HG03439 (cell line): ENCODE measurements at regions not wholly inside any gene's neighbourhood (a gene's known extent, or its start where the extent isn't known, plus 50 kb on each side); places are given as distances from the start of the nearest gene placed in this dataset.

Experiments used
- ATAC-seq: cut with Tn5 transposase; IDR thresholded peaks from one replicate; pipeline ENCODE4 v1.9.1; 2021; ENCODE audit warnings: mild to moderate bottlenecking, moderate library complexity; ENCODE audit not compliant: unreplicated experiment

DNA sequence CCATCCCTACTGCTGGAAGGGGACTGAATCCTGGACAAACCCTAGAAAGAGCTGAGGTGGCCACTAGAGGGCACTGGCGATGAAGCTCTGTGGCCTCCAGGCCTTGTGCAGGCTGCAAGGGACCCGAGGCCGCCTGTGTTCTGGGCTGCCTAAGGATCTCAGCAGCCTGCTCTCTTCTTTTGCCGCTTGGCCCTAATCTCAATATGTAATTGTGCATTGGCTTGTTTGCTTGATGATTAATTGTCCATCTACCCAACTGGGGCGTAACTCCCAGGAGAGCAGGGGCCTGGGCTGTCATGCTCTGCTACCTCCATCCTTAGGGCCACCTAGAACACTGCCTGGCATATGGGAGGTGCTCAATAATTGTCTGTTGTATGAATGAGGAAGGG is 73.8 kb downstream of the SYNE3 start:
- peak; percentile 67 for ATAC-seq

DNA sequence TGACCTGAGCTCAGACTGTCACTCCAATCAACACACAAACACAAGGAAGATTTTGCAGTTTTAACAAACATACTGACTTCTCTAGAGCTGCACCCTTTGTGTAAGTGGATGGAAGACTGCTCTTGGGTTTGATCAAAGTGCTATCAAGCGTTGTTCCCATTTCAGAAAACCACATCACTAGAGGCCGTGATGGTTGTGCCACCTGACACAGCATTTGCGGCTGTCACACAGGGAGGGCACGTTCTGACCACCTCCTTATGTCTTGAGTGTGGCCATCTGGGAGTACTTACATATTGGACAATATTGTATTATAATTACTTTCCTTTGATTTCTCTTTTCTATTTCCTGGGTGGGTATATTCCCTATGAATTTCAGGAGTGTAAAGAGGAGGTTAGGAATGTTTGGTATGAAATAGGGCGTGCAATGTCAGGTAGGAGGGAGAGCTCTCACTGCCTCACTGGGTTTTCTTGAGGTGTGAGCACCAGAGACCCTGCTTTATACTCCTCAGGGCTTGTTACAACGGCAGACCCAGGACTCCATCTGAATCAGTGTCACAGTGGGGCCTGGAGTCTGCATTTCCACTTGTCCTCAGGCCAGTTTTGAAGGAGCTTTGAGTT is 74.3 kb downstream of the SYNE3 start:
- ATAC-seq = no peak

DNA sequence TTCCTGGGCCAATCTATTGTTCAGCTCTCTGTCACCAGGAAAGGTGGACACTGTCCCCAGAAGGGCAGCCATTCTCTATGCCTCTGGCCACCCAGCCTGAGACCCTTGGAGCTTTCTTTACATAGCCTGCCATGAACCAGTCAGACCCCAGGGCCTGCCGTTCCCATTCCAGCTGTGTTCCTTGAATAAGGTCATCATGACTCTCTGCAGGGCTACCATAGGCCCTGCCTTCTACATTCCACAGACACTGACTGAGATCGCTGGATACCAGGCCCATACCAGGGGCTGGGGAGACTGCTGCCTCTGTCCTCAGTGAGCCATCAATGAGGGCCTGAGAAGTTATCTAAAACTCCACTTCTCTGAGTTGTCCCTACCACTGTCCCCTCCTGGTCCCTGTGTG is 75.5 kb downstream of the SYNE3 start:
- ATAC-seq = no peak

DNA sequence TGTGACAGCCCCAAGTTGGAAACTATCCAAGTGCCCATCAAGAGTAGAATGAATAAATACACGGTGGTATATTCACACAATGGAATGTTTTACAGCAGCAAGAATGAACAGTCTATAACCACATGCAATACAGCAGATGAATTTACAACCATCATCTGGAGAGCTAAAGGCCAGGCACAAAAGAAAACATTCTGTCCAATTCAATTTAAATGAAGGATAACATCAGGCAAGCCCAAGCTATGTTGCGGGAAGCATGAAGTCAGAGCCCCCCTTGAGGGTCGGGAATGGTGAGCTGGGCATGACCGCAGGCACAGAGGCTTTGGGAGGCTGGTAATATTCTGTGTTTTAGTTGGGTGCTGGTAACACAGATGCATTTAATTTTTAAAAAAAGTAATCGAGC is 76.0 kb downstream of the SYNE3 start:
- no peak for ATAC-seq

DNA sequence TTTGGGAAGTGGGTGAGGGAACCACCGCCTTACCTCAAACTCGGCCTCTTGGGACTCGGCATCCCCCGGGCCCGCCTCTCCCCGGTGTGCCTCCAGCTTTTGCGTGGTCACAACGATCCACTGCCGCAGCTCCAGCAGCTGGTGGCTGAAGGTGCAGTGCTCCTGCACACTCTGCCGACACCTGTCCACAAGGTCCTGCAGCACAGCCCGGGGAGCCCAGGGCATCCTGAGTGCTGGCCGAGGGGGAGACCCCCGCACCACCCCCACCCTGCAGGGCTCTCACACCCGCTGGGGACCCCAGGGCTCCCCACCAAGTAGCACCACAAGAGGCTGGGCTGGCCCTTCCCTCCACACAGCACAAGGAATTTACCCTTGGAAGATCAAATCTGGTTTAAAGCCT is 76.6 kb downstream of the SYNE3 start:
- ATAC-seq = no peak

DNA sequence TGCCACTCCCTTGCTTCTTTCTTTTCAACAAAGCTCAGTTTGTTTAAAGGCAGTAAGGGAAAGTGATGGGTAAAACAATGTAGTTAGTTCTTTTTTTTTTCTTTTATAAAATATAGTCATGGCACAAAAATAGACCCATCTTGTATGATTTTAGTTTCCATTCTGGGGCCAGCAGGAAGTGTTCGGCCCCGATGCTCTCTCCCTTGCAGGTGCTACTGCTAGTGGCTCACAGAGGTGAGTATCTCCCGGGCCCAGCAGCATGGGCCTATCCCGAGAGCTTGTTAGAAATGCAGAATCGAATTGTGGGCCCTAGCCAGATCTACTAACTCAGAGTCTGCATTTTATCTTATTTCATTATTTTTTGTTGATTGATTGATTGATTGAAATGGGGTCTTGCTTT is 78.7 kb downstream of the SYNE3 start:
- no peak for ATAC-seq

DNA sequence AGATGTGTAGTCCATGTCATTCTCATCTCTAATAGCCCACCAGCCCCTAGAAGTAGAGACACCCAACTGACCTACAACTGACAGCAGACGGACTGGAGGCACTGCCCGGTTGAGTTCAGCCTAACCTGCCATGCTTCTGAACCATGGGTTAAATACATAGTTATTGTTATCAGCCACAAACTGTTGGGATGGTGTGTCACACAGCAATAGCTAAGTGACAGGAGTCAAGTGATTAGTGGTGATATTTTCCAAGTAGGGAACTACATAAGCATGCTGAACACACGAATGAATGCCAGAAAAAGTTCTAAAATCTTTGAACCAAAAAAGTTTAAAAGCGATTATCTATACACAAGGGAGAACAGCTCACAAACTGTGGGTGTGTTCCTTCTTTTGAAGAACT is 80.1 kb downstream of the SYNE3 start:
- ATAC-seq = no peak

DNA sequence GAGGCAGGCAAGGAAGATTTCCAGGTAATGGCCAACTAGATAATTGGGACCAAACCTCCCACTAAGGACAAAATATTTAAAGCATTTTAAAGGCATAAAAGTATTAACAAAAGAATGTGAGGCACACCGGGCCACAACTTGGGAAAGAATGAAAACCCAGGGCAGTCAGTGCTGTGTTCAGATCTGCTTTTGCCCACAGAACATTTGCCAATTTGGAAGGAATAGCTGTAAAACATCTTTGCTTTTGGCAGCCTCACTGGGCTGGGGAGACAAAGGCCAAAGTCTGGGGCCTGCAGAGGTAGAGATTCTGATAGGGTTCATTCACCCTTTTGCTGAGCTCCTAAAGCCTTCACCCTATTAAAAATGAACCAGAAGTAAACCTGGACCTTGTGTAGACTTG is 82.3 kb downstream of the SYNE3 start:
- ATAC-seq = no peak

DNA sequence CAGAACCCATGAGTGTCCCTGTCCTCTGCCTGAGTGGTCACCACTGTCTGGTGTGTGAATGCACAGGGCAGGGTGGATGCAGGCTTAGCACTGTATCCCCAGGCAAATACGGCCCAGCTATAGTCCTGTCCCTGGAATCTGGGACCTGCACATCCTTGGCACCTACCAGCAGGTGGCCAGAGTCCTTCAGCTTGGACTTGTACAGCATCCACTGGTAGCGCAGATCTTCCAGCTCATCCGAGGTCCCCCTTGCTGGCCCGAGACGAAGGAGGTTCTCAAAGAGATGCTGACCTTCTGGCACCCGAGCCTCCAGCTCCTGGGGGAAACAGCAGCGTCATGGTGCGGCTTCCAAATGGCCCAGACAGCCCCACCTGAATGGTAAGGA is 83.4 kb downstream of the SYNE3 start:
- ATAC-seq = no peak

DNA sequence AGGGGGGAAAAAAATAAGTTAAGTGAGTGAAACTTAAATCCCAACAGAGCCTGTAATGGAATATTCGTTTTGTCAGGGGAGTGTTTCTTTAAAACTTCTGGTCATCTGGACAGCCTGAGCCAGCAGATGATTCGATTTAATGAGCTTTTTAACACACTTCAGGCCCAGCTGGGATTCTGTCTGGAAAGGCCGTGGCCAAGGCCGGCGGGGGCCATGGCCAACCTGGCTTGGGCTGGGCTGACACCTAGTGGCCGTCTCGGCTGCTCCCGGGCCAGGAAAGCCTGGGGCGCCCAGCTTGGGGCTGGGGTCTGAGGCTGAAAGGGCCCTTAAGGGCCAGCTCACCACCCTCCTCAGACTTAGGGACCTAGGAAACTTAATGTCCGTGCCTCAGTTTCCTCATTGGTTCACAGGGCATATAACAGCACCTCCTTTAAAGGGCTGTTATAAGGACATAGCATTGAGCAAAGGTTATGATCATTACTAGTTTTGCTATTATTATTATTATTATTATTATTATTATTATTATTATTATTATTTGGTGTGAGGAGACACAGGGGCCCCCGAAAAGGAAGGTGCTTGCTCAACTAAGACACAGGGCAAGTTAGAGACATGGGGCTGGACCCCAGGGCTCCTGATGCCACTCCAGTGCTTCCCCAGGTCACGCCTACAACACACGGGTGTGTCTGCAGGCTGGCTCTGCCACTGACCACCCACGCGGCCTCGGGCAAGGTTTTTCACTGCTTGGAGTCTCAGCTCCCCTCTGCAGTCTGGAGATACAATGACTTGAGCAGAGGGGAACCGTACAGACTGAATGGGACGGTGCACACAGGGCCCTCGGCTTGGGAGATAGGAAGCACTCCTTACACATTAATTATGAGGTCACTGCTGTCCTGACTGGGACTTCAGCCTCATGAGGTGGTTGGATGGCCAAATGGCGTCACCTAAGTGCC is 84.0 kb downstream of the SYNE3 start:
- no peak for ATAC-seq

DNA sequence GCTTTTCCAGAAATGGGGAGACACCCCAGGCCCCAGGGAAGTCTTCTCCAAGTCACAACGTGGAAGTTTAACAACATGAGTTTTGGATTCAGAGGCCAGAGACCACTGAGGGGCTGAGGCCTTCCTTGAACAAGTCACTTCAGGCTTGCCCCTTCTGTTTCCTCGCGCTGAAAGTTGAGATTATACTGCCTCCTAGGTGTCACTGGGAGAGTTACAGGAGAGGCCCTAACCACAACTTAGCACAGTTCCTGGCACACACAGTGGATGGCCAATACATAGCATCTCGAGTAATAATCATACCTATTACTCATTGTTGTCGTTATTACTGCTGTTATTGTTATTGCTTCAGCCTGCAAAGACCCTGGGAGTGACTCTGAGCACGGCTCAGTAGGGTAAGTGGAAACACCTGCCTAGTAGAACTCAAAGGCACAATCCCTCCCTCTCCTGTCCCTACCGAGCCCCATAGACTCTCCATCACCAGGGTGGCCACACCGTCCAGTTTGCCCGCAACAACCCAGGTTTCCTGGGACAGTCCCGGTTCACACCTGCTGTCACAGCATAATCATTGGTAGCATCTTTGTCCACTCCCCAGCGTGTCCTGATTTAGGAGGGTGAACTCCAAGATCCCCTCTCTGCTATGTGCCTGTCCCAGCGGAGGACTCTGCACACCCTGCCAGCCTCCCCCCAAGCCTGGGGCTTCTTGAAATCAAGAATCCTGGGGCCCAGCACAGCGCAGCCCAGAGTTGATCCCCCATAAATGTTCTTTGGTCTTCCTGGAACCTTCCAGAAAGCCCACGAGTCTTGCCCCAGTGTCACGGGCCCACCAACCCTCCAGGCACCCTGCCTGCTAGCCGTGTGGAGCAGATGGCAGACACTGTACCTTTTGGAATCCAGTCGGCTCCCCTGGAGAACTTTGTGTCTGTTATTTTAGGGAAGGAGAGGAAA is 85.0 kb downstream of the SYNE3 start:
- ATAC-seq = no peak

DNA sequence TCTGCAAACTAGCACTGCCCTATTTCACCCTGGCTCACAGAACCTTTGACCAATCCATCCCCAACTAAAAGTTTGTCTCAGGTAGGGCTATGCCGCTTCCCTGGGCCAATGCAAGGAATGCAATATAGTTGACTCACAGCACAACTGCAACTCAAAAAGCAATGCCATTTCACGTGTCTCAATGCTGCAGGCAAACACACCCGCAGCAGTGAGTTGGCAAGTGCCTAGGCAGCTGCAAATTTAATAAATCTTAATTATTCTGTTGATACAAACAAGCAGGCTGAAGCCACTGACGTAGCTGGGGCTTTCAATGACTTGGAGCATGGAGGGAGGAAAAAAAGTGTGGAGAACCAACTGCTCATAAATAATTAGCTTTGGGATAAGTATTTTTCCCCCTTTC is 87.9 kb downstream of the SYNE3 start:
- no peak for ATAC-seq

DNA sequence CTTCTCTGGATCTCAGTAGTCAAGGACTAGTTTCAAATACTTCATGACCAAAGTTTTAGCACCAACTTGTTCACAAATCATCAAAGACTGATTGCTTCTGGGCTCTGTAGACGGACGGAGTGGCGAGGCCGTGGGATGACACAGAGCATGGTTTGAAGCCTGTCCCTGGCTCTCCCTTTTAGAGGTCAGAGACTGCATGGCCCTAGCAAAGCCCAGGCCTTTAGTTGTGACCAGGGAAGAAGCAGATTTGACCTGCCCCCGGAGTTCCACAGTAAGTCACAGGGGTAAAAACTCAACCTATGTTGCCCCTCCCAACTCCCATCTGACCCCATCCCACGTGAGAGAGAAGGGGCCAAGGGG is 90.4 kb downstream of the SYNE3 start:
- ATAC-seq = no peak

DNA sequence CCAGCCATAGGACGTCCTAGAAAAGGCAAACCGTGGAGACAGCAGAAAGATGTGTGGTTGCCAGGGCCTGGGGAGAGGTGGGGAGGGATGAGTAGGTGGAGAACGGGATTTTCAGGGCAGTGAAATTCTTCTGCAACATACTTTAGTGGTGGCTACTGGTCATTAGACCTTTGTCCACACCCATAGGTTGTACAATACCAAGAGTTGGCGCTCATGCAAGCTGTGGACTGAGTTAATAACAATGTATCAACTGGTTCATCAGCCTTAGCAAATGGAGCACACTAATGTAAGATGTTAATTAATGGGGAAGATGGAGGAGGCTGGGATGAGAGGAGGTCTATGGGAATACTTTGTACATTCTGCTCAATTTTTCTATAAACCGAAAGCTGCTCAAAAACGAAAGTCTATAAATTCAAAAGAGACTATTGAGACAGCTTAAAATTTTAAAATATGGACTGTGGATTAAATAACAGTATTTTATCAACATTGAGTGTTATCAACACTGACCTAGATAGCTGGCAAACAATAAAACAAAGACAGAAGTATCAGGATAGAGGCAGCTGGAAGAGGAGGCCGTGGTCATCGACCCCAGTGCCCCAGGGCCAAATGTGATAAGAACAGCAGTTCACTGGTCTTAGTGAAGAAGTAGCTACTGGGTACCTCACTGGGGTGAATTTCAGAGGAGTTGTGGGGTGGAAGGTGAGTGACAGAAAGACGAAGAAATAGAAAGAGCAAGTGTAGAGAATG is 90.9 kb downstream of the SYNE3 start:
- no peak for ATAC-seq

DNA sequence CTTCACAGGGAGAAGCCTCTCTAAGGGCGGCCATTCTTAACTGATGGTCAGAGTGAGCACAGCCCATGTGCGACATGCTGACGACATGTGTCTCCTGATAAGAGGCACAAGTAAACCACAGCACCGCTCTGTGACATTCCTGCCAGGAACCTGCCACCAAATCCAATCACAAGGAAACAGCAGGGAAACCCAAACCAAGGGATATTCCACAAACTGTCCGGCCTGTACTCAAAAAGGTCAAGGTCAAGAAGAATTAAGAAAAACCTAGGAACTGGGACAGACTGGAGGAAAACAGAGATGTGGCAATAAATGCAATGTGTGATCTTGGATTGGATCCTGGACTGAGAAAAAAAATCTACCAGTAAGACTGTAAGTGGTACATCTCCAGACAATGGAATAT is 91.9 kb downstream of the SYNE3 start:
- no peak for ATAC-seq

DNA sequence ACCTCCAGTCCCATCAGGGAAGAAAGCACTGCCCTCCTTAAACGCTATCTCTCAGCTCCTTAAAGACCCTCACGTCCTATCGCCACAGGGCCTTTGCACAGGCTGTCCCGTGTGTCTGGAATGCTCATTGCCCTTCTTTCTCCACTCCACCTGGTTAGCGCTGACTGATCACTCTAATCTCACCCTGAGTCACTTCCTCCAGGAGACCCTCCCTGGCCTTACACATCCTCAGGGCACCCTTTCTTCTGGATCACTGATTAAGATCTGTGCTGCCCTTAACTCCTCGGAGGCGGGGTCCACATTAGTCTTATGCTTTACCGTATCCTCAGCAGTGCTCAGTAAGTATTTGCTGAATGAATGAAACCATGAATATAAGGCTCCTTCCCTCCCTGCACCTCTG is 94.7 kb downstream of the SYNE3 start:
- no peak for ATAC-seq

DNA sequence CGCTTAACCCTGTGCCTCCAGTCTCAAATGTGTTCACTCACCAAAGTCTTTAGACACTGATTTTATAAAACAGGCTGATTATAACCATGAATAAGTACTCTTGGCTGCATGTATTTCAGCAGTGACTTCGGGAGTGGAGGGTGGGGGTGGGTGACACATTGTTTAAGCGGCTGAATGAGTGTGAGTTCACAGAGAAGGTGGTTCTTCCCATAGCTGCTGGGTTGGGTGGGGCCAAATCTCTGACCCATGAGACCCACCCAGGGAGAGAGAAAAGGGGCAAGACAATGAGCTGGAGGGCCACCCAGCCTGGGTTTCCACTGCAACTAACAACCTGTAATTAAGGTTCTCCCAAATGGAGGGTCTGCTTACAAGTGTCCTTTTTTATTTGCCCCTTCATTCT is 96.4 kb downstream of the SYNE3 start:
- ATAC-seq = no peak

DNA sequence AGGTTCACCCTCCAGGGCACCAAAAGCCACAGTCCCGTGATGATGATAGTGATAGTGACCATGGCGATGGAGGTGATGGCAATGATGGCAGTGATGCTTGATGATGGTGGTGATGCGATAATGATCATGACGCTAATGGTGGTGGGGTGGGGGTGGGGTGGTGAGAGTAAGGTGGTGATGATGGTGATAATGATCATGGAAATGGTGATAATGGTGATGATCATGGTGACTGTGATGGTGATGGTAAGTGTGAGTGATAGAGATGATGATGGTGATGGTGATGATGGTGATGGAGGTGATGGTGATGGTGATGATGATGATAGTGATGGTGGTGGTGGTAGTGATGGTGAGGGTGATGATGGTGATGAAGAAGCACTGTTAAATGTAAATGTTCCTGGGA is 96.9 kb downstream of the SYNE3 start:
- no peak for ATAC-seq

DNA sequence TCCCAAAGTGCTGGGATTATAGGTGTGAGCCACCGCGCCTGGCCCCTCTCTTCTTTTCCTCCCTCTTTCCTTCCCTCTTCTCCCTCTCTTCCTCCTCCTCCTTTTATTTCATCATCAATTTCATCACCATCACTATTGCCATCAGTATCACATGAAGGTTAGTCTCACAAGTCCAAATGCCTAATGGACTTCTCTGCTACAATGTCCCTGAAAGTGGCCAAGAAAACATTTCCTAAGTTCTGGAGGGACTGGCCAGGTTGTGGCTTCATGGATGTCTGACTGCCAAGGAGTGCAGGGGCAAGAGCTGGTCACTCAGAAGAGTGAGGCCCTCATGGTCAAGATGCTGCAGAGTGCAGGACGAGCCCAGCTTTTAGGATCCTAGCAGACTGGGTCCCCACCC is 97.6 kb downstream of the SYNE3 start:
- no peak for ATAC-seq

DNA sequence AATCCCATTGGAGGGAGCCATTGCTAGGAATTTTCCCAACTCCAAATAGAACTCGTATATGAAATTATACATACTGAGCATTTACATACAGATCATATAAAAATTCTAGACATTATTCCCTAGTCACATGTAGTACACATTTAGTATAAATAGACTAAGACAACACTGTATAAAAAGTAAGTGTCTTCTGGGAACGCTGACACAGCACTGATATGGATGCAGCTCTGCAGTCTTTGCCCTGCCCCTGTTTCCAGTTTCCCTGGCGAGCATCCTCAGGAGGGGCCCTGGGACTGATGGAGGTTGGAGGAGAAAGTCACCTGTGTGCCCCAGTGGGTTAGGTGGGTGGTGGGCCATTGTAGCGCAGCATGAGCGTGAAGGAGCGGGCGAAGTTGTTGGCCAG is 97.8 kb upstream of the CLMN start:
- ATAC-seq = no peak

DNA sequence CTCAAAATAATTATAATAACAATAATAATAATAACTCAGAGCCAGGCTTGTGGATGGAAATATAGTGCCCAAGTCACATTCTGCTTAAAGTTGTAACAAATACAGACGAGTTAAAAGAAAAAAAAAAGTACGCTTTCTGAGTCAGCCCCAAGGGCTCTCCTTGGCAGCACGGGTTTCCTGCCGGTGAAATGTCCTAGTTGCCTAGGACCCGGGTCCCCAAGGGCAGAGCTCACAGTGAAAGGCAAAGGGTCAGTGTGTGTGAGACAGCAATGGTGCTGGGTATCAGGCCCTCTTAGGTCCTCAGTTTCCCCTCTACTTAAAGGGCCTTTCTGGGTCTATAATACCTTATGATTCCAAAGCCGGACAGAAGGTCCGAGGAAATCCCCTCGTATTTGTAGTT is 96.3 kb upstream of the CLMN start:
- no peak for ATAC-seq
